H1 (cell line): ENCODE measurements at regions not wholly inside any gene's neighbourhood (a gene's known extent, or its start where the extent isn't known, plus 50 kb on each side); places are given as distances from the start of the nearest gene placed in this dataset.

Source experiments
- CTCF ChIA-PET: fragments of 300-600 bp; sonication (Branson Sonifier 250); formaldehyde crosslinking; loops from one replicate; lab custom pipeline; 2021; ENCODE audit not compliant: partially characterized antibody; lab: Charles Lee
- POLR2A ChIA-PET: fragments of 300-600 bp; sonication (Branson Sonifier 250); formaldehyde crosslinking; loops from one replicate; lab custom pipeline; 2021; ENCODE audit warnings: inconsistent platforms; ENCODE audit not compliant: partially characterized antibody; lab: Charles Lee
- DNase-seq, 2 experiments: peaks; one replicate each; pipeline versions ENCODE4 v3.0.0 to v3.0.0-alpha.2; 2010 to 2022; ENCODE audit warnings: low spot score in 2 of 2, low read depth in 1 of 2, mixed read lengths in 1 of 2
- FAIRE-seq: peaks from 2 replicates; lab custom pipeline; 2011; peaks lifted over from hg19 to GRCh38; lab: Jason Lieb, UNC
- H2AFZ ChIP-seq: 2 replicates; pipeline ENCODE4 v1.8.1; 2012; ENCODE audit warnings: low read length, inconsistent platforms
- H2AK5ac ChIP-seq: 2 replicates; pipeline ENCODE4 v1.6.1; 2013; ENCODE audit warnings: low read depth, low read length
- H2BK120ac ChIP-seq: replicated peaks from 2 replicates; pipeline ENCODE3; 2013; ENCODE audit warnings: low read depth, low read length, inconsistent platforms
- H2BK12ac ChIP-seq: 2 replicates; pipeline ENCODE4 v1.6.1; 2013; ENCODE audit warnings: low read depth, low read length
- H2BK15ac ChIP-seq: 2 replicates; pipeline ENCODE4 v1.6.1; 2013; ENCODE audit warnings: low read length
- H2BK20ac ChIP-seq: 2 replicates; pipeline ENCODE4 v1.6.1; 2013; ENCODE audit warnings: low read length
- H2BK5ac ChIP-seq: 2 replicates; pipeline ENCODE4 v1.6.1; 2013; ENCODE audit warnings: low read depth, low read length
- H3K14ac ChIP-seq: 2 replicates; pipeline ENCODE4 v1.6.1; 2013; ENCODE audit warnings: inconsistent platforms; ENCODE audit not compliant: insufficient read length
- H3K18ac ChIP-seq: 2 replicates; pipeline ENCODE4 v1.6.1; 2013; ENCODE audit warnings: low read length; ENCODE audit errors: extremely low read depth
- H3K23ac ChIP-seq: 2 replicates; pipeline ENCODE4 v1.6.1; 2013; ENCODE audit warnings: inconsistent platforms; ENCODE audit not compliant: insufficient read length
- H3K23me2 ChIP-seq: 2 replicates; pipeline ENCODE4 v1.6.1; 2013; ENCODE audit warnings: low read depth, low read length
- H3K27ac ChIP-seq: 2 replicates; pipeline ENCODE4 v1.6.1; 2011; ENCODE audit warnings: low read depth, low read length, inconsistent platforms
- H3K27me3 ChIP-seq, 4 experiments: replicated peaks in 1 of 4; 1 replicate in 1 of 4; 2 replicates in 3 of 4; pipeline versions ENCODE4 v1.6.1 to v1.8.1; 2011 to 2013; ENCODE audit warnings: low read length in 3 of 4, mild to moderate bottlenecking in 3 of 4, inconsistent platforms in 2 of 4, mixed read lengths in 2 of 4, moderate library complexity in 1 of 4; ENCODE audit not compliant: control insufficient read depth in 3 of 4, insufficient read depth in 3 of 4; ENCODE audit errors: extremely low read depth in 1 of 4
- H3K36me3 ChIP-seq, 4 experiments: 2 replicates each; pipeline versions ENCODE4 v1.6.1 to v1.8.1; 2011 to 2013; ENCODE audit warnings: mild to moderate bottlenecking in 4 of 4, low read length in 3 of 4, moderate library complexity in 2 of 4, control low read depth in 1 of 4, inconsistent platforms in 1 of 4; ENCODE audit not compliant: insufficient read depth in 4 of 4, control insufficient read depth in 2 of 4
- H3K4ac ChIP-seq: replicated peaks from 2 replicates; pipeline ENCODE3; 2013; ENCODE audit warnings: low read length, low read depth, mixed read lengths, inconsistent platforms; ENCODE audit not compliant: insufficient read length
- H3K4me1 ChIP-seq, 4 experiments: replicated peaks in 1 of 4; 1 replicate in 1 of 4; 2 replicates in 3 of 4; pipeline versions ENCODE4 v1.6.1 to v1.8.1; 2011 to 2013; ENCODE audit warnings: low read length in 3 of 4, inconsistent platforms in 2 of 4, mixed read lengths in 1 of 4; ENCODE audit not compliant: insufficient read depth in 4 of 4, control insufficient read depth in 3 of 4
- H3K4me2 ChIP-seq, 2 experiments: 2 replicates each; pipeline versions ENCODE4 v1.6.1 to v1.8.1; 2011 to 2013; ENCODE audit warnings: low read depth in 2 of 2, low read length in 2 of 2, control low read depth in 1 of 2, inconsistent platforms in 1 of 2, mild to moderate bottlenecking in 1 of 2; ENCODE audit not compliant: insufficient read depth in 1 of 2
- H3K4me3 ChIP-seq, 4 experiments: fragments of 200-600, 300-600 bp in 1 of 4; sonication (generic), shearing (Covaris generic), sonication (Bioruptor Twin) in 1 of 4; 2 replicates each; pipeline versions ENCODE4 v1.5.1 to v1.8.1; 2011 to 2016; ENCODE audit warnings: low read length in 4 of 4, low read depth in 3 of 4, control low read depth in 2 of 4, inconsistent platforms in 2 of 4, mild to moderate bottlenecking in 2 of 4, mixed read lengths in 1 of 4, moderate library complexity in 1 of 4; ENCODE audit not compliant: insufficient read depth in 2 of 4; ENCODE audit errors: extremely low read depth in 1 of 4
- H3K56ac ChIP-seq: replicated peaks from 2 replicates; pipeline ENCODE3; 2013; ENCODE audit warnings: low read depth, mild to moderate bottlenecking, mixed read lengths, low read length, inconsistent platforms; ENCODE audit not compliant: insufficient read length
- H3K79me1 ChIP-seq: 2 replicates; pipeline ENCODE4 v1.6.1; 2013; ENCODE audit warnings: low read depth, low read length, control low read depth
- H3K79me2 ChIP-seq, 2 experiments: 2 replicates each; pipeline versions ENCODE4 v1.6.1 to v1.8.1; 2012 to 2013; ENCODE audit warnings: low read length in 2 of 2, mild to moderate bottlenecking in 2 of 2, inconsistent platforms in 1 of 2; ENCODE audit not compliant: insufficient read depth in 2 of 2, control insufficient read depth in 1 of 2
- H3K9ac ChIP-seq, 4 experiments: replicated peaks in 1 of 4; 1 replicate in 1 of 4; 2 replicates in 3 of 4; pipeline versions ENCODE4 v1.6.1 to v1.8.1; 2011 to 2013; ENCODE audit warnings: low read depth in 3 of 4, low read length in 3 of 4, control low read depth in 2 of 4, mild to moderate bottlenecking in 2 of 4, moderate library complexity in 2 of 4, inconsistent platforms in 1 of 4; ENCODE audit errors: extremely low read depth in 1 of 4
- H3K9me3 ChIP-seq, 2 experiments: 2 replicates each; pipeline versions ENCODE4 v1.6.1 to v1.8.1; 2012 to 2013; ENCODE audit warnings: mild to moderate bottlenecking in 2 of 2, moderate library complexity in 2 of 2, control low read depth in 1 of 2, inconsistent platforms in 1 of 2, low read depth in 1 of 2, low read length in 1 of 2, mixed read lengths in 1 of 2; ENCODE audit not compliant: insufficient read depth in 2 of 2
- H4K20me1 ChIP-seq, 2 experiments: replicated peaks in 1 of 2; 2 replicates each; pipeline versions ENCODE3 to v1.8.1; 2011 to 2013; ENCODE audit warnings: inconsistent platforms in 2 of 2, low read length in 2 of 2, mild to moderate bottlenecking in 1 of 2; ENCODE audit not compliant: insufficient read depth in 2 of 2, control insufficient read depth in 1 of 2
- H4K5ac ChIP-seq: 2 replicates; pipeline ENCODE4 v1.6.1; 2013; ENCODE audit warnings: low read length, low read depth, mixed read lengths, inconsistent platforms; ENCODE audit not compliant: insufficient read length
- H4K8ac ChIP-seq: 2 replicates; pipeline ENCODE4 v1.8.0; 2013; ENCODE audit warnings: mild to moderate bottlenecking, moderate library complexity, low read length, inconsistent platforms; ENCODE audit not compliant: insufficient read depth; ENCODE audit errors: extremely low read depth
- H4K91ac ChIP-seq: replicated peaks from 2 replicates; pipeline ENCODE3; 2013; ENCODE audit warnings: low read length, mixed read lengths, inconsistent platforms; ENCODE audit not compliant: insufficient read length
- GTF2F1 ChIP-seq: IDR thresholded peaks from 2 replicates; pipeline ENCODE4 v1.6.1; 2012; ENCODE audit warnings: low read depth, low read length, improper control_type of control experiment, borderline replicate concordance
- JUN ChIP-seq: IDR thresholded peaks from 2 replicates; pipeline ENCODE4 v1.6.1; 2011; ENCODE audit warnings: low read depth, mild to moderate bottlenecking, improper control_type of control experiment, low read length
- NANOG ChIP-seq: IDR thresholded peaks from 2 replicates; pipeline ENCODE4 v1.6.1; 2011; ENCODE audit warnings: low read length, low read depth, mild to moderate bottlenecking, inconsistent platforms; ENCODE audit not compliant: insufficient read depth, poor library complexity, severe bottlenecking
- POLR2A ChIP-seq, 2 experiments: IDR thresholded peaks; 1 replicate in 1 of 2; 2 replicates in 1 of 2; pipeline ENCODE4 v1.6.1; 2011; ENCODE audit warnings: low read depth in 2 of 2, low read length in 2 of 2, mild to moderate bottlenecking in 2 of 2; ENCODE audit errors: control extremely low read depth in 1 of 2
- TAF7 ChIP-seq: optimal IDR thresholded peaks from 2 replicates; pipeline ENCODE3; 2011; ENCODE audit warnings: low read depth, mild to moderate bottlenecking, inconsistent platforms, low read length, moderate library complexity, borderline replicate concordance
- WGBS, 2 experiments: shearing (Covaris generic) in 1 of 2; methylation state at CpG; one replicate each; pipeline versions ENCODE4 v1.1.6 to v1.1.7; 2013 to 2015; ENCODE audit warnings: low lambda C conversion rate in 2 of 2, mixed read lengths in 2 of 2, inconsistent platforms in 1 of 2, low coverage in 1 of 2, missing lambda C conversion rate in 1 of 2; ENCODE audit not compliant: insufficient replicate concordance in 2 of 2, insufficient coverage in 1 of 2, insufficient read length in 1 of 2; ENCODE audit errors: extremely low coverage in 1 of 2, missing lambda C conversion rate in 1 of 2; 5-methylcytosine and 5-hydroxymethylcytosine counted together

DNA sequence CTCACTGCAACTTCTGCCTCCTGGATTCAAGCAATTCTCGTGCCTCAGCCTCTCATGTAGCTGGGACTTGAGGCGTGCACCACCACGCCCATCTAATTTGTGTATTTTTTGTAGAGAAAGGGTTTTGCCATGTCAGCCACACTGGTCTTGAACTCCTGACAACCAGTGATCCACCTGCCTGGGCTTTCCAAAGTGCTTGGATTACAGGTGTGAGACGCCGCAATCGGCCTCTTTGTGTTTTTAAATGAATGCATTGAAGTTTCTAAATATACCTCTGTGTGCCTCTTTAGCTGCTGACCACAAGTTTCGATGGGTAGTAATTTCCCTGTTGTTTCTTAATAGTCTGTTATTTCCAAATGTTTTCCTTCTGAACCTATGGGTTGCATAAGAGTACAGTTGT is 765.3 kb upstream of the GRIA3 start:
- no peak overlapping the region for H3K18ac ChIP-seq
- CTCF ChIA-PET = no interaction called here

More for the DNA sequence above, 765.3 kb upstream of the GRIA3 start:
- Histone ChIP-seq H3K9ac (no peak overlapping the region), H2AFZ (no peak overlapping the region), H3K56ac (no peak overlapping the region), H3K23me2 (no peaks in the 10 kb centered on the region), H2AK5ac (no peak overlapping the region), H4K8ac (no peak overlapping the region), H2BK20ac (no peak overlapping the region), H4K5ac (no peak overlapping the region), H3K36me3 (no peaks in the 10 kb centered on the region), H4K91ac (no peak overlapping the region), H3K4me1 (no peaks in the 10 kb centered on the region), H3K27ac (no peak overlapping the region), H2BK12ac (no peak overlapping the region), H3K14ac (no peak overlapping the region), H3K79me2 (no peaks in the 10 kb centered on the region), H3K79me1 (no peaks in the 10 kb centered on the region), H3K9me3 (no peaks in the 10 kb centered on the region), H2BK15ac (no peak overlapping the region), H4K20me1 (no peaks in the 10 kb centered on the region), H3K4ac (no peak overlapping the region), H2BK5ac (no peak overlapping the region), H2BK120ac (no peak overlapping the region), H3K4me2 (no peak overlapping the region), H3K4me3 (no peak overlapping the region), H3K27me3 (no peaks in the 10 kb centered on the region), H3K23ac (no peak overlapping the region)
- DNase-seq (no peak), FAIRE-seq (no peak)
- TF ChIP-seq TAF7 (no peak), NANOG (no peak), JUN (no peak), GTF2F1 (no peak), POLR2A (IDR thresholded peaks at IDR 0.05; ENCODE audit: control extremely low read depth in 1 of 2, low read depth in 2 of 2, low read length in 2 of 2) (no peak)
- WGBS, 2 experiments = 94% methylated on average over 7 of the region's 7 CpGs; no CpG with 5 or more reads in 1 of the 2 experiments
- POLR2A ChIA-PET = no interaction called here
